ENCODE measurements at regions not wholly inside any gene's neighbourhood (a gene's known extent, or its start where the extent isn't known, plus 50 kb on each side); places are given as distances from the start of the nearest gene placed in this dataset.

DNA sequence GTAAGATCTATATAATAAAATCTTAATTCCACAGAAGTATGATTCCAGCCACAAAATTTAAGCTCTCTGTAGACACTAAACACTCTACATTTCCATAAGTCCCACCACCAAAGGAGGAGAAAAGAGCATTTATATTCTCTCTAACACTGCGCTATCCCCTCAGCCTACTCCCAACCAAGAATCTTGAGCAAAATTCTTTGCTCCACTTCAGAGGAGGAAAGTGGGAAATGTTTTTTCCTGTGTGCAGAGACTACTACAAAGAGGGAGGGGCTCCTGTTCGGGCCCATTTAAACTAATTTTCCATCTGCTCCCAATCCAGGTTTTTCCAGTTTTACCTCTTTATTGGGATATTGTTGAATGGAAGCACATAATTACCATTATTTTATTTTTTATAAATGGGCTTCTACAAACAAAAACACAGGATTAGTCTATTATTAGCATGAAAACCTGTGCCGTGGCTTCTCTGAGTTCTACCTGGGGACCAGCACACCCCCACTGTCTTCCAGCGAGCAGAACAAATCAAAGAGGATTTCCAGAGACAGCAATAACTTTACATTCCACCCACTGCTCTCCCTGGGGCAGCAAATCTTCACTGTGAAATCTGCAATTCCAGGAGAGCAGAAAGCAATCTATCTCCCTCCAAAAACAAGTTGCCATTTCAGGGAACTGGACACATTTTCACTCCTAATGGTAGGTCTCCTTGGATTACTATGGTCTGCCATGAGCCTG lies 174.0 kb downstream of the DAD1 start (continued):
- TF ChIP-seq, protein P1, sequence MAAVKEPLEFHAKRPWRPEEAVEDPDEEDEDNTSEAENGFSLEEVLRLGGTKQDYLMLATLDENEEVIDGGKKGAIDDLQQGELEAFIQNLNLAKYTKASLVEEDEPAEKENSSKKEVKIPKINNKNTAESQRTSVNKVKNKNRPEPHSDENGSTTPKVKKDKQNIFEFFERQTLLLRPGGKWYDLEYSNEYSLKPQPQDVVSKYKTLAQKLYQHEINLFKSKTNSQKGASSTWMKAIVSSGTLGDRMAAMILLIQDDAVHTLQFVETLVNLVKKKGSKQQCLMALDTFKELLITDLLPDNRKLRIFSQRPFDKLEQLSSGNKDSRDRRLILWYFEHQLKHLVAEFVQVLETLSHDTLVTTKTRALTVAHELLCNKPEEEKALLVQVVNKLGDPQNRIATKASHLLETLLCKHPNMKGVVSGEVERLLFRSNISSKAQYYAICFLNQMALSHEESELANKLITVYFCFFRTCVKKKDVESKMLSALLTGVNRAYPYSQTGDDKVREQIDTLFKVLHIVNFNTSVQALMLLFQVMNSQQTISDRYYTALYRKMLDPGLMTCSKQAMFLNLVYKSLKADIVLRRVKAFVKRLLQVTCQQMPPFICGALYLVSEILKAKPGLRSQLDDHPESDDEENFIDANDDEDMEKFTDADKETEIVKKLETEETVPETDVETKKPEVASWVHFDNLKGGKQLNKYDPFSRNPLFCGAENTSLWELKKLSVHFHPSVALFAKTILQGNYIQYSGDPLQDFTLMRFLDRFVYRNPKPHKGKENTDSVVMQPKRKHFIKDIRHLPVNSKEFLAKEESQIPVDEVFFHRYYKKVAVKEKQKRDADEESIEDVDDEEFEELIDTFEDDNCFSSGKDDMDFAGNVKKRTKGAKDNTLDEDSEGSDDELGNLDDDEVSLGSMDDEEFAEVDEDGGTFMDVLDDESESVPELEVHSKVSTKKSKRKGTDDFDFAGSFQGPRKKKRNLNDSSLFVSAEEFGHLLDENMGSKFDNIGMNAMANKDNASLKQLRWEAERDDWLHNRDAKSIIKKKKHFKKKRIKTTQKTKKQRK (IDR thresholded peaks at IDR 0.05; ENCODE audit: low read length) = no peak
- TF ChIP-seq HNF4G (IDR thresholded peaks at IDR 0.05; ENCODE audit: borderline replicate concordance, low read depth, low read length) (no peak), HNF4G (CRISPR knock-in tag; IDR thresholded peaks at IDR 0.05; ENCODE audit: borderline replicate concordance, low read depth) (no peak), SP1 (IDR thresholded peaks at IDR 0.05) (no peak), SP1 (CRISPR knock-in tag; IDR thresholded peaks at IDR 0.05) (no peak), TOE1 (CRISPR knock-in tag; IDR thresholded peaks at IDR 0.05) (no peak), KDM6A (CRISPR knock-in tag; IDR thresholded peaks at IDR 0.05; ENCODE audit: low read depth) (no peak), NFYB (CRISPR knock-in tag; IDR thresholded peaks at IDR 0.05) (no peak), YY1 (IDR thresholded peaks at IDR 0.05; ENCODE audit: insufficient read depth, insufficient replicate concordance, low read depth, low read length) (no peak), MED8 (CRISPR knock-in tag; IDR thresholded peaks at IDR 0.05; ENCODE audit: insufficient replicate concordance) (no peak)

GRCh38 chr14:22412926-22413411 lies 176.1 kb downstream of the DAD1 start:
- H3K4me1 ChIP-seq (ENCODE audit: insufficient read depth, low read length) = no peaks in the 10 kb centered on the region
- no peaks in the 10 kb centered on the region for H3K27me3 ChIP-seq (ENCODE audit: control insufficient read depth in 1 of 2, insufficient read depth in 2 of 2, low read length in 2 of 2)
- no peak overlapping the region for H3K9ac ChIP-seq (ENCODE audit: insufficient read depth, low read depth, low read length)
- no peak overlapping the region for H3K27ac ChIP-seq (ENCODE audit: extremely low read length, insufficient read depth, low read length)
- H3K4me2 ChIP-seq (ENCODE audit: low read depth, low read length) = no peak overlapping the region
- ChIA-PET CTCF (ENCODE audit: low intra/inter-chr PET ratio, low total read pairs) (no interaction called here), POLR2A (no interaction called here)
- no peaks in the 10 kb centered on the region for H3K79me2 ChIP-seq (ENCODE audit: insufficient read depth, low read length)
- H3K36me3 ChIP-seq (replicated peaks in 1 of 2; ENCODE audit: control insufficient read depth in 1 of 2, insufficient read depth in 2 of 2, low read length in 2 of 2) = no peaks in the 10 kb centered on the region
- H3K9me3 ChIP-seq (ENCODE audit: low read length) = no peaks in the 10 kb centered on the region
- H3K4me3 ChIP-seq (replicated peaks in 1 of 3; ENCODE audit: insufficient read depth in 1 of 3, low read depth in 2 of 3, low read length in 3 of 3) = no peak overlapping the region
- BruUV-seq (replicated peaks) = no TSS peak
- ATAC-seq (no peak), DNase-seq (ENCODE audit: low spot score) (no peak), FAIRE-seq (no peak)
- TF ChIP-seq ZEB1 (IDR thresholded peaks at IDR 0.05; ENCODE audit: insufficient replicate concordance, low read depth) (no peak), FOXP1 (IDR thresholded peaks at IDR 0.05) (no peak), FOXP1 (CRISPR knock-in tag; IDR thresholded peaks at IDR 0.05) (no peak), SAP130 (CRISPR knock-in tag; IDR thresholded peaks at IDR 0.05; ENCODE audit: low read depth) (no peak), MXI1 (IDR thresholded peaks at IDR 0.05; ENCODE audit: borderline replicate concordance, low read depth, low read length) (no peak), ZZZ3 (CRISPR knock-in tag; IDR thresholded peaks at IDR 0.05; ENCODE audit: borderline replicate concordance) (no peak), MYPOP (CRISPR knock-in tag; IDR thresholded peaks at IDR 0.05) (no peak)
- no peak overlapping the region for H2AFZ ChIP-seq (ENCODE audit: low read length)
- WGBS (ENCODE audit: low lambda C conversion rate) = 51% methylated on average over 5 of the region's 5 CpGs
- intact Hi-C loops (cut with micrococcal nuclease; ENCODE audit: unreplicated experiment) (no loop called here), in situ Hi-C loops (cut with HindIII; ENCODE audit: extremely low pct_ligation_motif_present, low pct_unique_long_range_greater_than_20kb) (no loop called here)
- H4K20me1 ChIP-seq (ENCODE audit: insufficient read depth, low read length) = no peaks in the 10 kb centered on the region

Data from HepG2 (cell line).